NCI-H69 (cell line): ENCODE measurements at regions not wholly inside any gene's neighbourhood (a gene's known extent, or its start where the extent isn't known, plus 50 kb on each side); places are given as distances from the start of the nearest gene placed in this dataset.
"Not testable (repeated sequence)": the region's sequence is repeated elsewhere in the genome, so short reads cannot be mapped to it uniquely, and the experiment has no call there.

Experiments used
- DNase-seq: peaks from one replicate; lab custom pipeline; 2025; lab: John Stamatoyannopoulos, UW

- DNase-seq = peak; percentile 54
Measured at GRCh38 chr5:102554082-102554481, 55.3 kb upstream of the SLCO6A1 start.

- DNase-seq = peak; percentile 96
Measured at GRCh38 chr5:102554728-102555127, 55.9 kb upstream of the SLCO6A1 start.

DNA sequence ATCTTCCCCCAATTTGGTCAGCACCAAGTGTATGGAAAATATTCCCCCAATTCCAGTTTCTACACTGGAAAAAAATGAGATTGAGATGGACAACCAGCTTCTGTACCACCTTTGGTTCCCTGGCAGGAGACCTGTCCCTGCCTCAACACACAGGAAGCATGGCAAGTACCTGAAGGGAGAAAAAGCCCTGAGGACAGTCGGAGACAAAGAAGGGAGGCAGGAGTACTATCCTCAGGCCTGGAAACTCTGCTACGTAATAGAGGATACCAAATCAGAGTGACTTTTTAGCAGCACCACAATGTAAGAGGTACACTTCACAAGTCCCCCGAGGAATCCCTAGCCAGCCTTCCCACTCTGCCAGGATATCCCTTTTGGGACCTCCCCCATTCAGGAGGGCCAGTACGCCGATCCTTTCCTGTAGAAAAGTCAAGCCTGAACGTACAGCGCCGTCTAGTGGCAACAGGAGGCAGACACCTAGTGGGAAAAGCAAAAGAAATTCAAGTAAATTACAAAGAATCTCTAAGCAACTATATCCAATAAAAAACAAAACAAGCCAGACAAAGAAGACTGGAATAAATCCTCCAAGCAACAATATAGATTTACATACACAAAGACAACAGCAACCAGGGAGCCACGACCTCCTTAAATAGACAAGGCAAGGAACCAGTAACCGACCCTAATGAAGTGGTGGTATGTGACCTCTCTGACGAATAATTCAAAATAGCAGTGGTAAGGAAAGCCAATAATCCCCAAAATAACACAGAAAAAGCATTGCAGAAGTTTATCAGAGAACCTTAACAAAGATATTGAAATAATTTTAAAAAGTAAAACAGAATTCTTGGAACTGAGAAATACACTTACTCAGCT, 63.3 kb upstream of the SLCO6A1 start:
- DNase-seq = peak; percentile 85

GRCh38 chr5:102570747-102571146, 71.9 kb upstream of the SLCO6A1 start:
- no peak for DNase-seq

GRCh38 chr5:102578362-102578761, 79.6 kb upstream of the SLCO6A1 start:
- no peak for DNase-seq

DNA sequence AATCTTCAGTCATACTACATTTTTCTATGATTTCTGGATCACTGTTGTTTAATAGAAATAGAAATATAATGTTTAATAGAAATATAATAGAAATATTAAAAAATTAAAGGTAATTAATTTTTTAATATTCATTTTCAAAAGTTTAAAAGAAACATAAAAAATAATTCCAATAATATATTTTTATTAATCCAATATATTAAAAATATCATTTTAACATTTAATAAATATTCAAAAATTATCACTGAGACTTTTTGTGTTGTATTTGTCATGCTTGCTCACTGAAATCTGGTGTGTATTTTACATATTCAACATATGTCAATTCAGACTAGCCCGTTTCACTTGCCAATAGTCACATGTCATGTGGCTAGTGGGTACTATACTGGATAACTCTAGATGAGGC, 80.6 kb upstream of the SLCO6A1 start:
- no peak for DNase-seq

GRCh38 chr5:102581011-102581410, 82.2 kb upstream of the SLCO6A1 start:
- DNase-seq = no peak

- DNase-seq = no peak
Measured at GRCh38 chr5:102582696-102583095, 83.9 kb upstream of the SLCO6A1 start.

- peak; percentile 95 for DNase-seq
Measured at GRCh38 chr5:102583276-102584124, 84.7 kb upstream of the SLCO6A1 start.

DNA sequence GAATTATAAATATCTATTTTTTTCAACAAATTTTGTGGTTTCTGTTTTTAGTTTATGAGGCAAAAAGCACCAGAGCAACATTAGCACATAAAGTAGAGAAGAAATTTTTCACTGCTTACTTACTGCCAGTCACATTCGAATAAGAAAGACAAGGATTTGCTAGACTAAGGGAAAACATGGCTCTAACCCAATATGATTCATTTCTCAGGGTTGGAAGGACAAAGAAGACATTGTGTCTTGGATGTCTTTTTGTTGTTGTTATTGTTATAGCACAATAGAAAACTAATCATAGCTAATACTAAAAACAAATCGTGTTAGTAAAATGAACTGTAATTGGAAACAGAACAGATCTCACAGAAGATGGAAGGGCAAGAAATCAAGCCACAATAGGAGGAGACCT, 90.9 kb upstream of the SLCO6A1 start:
- no peak for DNase-seq

DNA sequence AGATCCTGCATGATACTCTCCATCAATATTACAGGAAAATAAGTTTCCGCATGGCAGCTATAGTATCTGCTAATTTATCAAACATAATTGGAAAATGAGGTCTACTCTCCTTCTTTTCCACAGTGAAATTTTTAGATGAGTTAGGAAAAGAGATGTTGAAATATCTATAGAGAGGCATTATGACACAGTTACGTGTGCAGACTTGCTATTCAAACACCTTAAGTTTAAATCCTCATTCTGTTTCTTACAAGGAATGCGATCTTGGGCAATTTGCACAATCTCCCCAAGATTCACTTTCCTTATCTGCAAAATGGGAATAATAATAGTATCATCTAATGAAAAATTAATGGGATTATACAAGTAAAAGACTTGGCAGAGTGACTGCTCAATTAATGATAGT, 91.7 kb upstream of the SLCO6A1 start:
- DNase-seq = no peak

GRCh38 chr5:102591650-102592049, 92.8 kb upstream of the SLCO6A1 start:
- no peak for DNase-seq

DNA sequence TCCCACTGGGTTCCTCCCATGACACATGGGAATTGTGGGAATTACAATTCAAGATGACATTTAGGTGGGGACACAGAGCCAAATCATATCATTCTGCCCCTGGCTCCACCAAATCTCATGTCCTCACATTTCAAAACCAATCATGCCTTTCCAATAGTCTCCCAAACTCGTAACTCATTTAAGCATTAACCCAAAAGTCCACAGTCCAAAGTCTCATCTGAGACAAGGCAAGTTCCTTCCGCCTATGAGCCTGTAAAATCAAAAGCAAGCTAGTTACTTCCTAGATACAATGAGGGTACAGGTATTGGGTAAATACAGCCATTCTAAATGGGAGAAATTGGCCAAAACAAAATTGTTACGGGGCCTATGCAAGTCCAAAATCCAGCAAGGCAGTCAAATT, 93.8 kb upstream of the SLCO6A1 start:
- not testable (repeated sequence) for DNase-seq

- no peak for DNase-seq
Measured at GRCh38 chr5:102594192-102594591, 95.4 kb upstream of the SLCO6A1 start.

GRCh38 chr5:102595332-102595731, 96.5 kb upstream of the SLCO6A1 start:
- DNase-seq = no peak

DNA sequence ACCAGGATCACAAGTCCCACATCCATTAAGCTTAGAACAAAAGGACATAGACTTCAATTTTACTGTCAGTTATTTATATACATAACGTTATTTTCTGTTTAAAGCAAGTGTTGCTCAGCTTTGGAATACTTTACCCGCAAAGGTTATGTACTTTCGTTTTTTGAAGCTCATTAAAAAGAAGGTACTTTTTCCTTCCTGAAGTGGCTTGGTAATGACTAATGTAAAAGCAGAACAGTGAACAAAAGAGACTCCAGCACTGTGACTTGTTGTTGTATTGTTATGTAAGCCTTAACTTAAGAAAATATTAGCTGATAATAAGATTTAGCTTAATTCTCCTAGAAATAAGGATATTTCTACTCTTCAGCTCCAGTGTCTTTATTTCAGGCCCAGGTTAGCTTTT, 97.3 kb upstream of the SLCO6A1 start:
- no peak for DNase-seq

DNA sequence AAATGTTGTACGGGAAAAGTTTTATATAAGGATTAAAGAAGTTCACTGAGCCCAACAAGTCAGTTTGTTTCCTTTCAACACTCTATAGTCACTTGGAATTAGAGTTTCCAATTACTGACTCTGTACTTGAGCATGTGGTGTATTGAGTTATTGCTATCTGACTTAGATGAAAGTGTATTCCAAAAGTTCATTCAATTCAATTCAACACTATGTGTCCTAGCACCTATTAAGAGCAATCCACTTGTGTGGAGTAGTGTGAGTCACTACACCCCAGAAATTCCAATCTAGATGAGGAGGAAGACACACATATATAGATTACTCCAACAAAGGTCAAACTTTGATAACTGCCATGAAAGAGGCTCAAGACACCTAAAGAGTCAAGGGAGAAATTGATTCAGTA, 98.2 kb upstream of the SLCO6A1 start:
- DNase-seq = no peak

- no peak for DNase-seq
Measured at GRCh38 chr5:102599289-102599688, 100.5 kb upstream of the SLCO6A1 start.

DNA sequence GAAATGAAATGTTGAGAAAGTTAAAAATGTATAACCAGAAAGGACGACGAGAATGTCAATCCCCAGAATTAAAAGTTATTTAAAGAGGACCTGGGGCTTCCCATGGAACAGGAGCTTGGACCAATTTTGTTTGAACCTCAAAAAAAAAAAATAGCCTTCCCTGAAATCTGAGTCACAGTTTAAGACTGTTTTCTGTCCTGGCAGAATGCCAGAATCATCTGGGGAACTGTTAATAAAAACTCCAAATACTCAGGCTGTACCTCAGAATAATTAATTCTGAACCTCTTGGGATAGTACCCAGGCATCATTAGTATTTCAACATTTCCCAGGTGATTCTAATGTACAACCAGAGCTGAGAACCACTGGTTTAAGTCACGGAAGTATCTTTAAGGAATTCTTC, 102.2 kb upstream of the SLCO6A1 start:
- peak; percentile 48 for DNase-seq

DNA sequence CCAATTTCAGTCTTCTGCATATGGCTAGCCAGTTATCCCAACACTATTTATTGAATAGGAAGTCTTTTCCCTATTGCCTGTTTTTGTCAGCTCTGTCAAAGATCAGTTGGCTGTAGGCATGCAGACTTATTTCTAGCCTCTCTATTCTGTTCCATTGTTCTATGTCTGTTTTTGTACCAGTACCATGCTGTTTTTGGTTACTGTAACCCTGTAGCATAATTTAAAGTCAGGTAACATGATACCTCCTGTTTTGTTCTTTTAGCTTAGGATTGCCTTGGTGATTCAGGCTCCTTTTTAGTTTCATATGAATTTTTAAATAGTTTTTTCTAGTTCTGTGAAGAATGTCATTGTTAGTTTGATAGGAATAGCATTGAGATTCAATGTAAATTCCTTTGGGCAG, 104.9 kb upstream of the SLCO6A1 start:
- DNase-seq = peak; percentile 15

DNA sequence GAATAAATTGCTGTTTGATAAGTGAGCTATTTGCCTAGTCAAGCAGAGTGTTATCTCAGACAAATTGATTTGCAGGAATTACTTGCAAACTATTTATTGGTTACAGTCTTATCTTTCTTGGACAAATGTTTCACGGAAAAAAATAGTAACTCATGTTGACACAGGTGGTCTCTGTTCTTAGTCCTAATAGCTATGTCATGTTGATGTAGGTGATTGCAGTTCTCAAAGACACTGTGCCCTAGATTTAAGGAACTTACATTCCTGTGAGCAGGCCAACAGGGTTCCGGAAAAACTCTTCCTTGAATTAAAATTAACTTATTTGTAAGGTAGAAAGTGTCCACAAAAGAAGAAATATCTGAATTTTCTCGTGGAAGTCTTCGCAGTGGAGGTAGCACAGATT, 109.6 kb upstream of the SLCO6A1 start:
- no peak for DNase-seq

DNA sequence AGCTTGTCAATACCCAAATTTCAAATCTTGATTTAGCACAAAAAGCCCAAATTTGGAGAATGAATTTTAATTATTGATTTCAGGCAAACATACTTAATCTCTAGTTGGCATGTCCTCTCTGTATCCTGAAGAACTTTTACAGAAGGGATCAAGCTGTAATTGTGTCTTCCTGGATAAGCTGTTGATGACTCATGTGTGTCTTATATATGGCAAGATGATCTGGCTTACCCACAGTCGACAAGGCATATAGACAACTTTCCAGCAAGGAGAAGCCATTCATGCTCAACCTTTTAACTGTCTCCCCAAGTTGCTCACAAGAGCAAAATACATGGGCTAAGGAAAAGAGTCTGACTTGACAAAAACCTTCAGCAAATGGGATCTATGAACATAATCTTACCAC, 112.5 kb upstream of the SLCO6A1 start:
- no peak for DNase-seq

GRCh38 chr5:102613661-102614060, 114.9 kb upstream of the SLCO6A1 start:
- no peak for DNase-seq
